SH-SY5Y (cell line): ENCODE measurements at regions not wholly inside any gene's neighbourhood (a gene's known extent, or its start where the extent isn't known, plus 50 kb on each side); places are given as distances from the start of the nearest gene placed in this dataset.

Experiments
- GATA2 ChIP-seq: IDR thresholded peaks from 2 replicates; pipeline ENCODE4 v1.6.1; 2011; ENCODE audit warnings: mild to moderate bottlenecking, low read depth, low read length
- GATA3 ChIP-seq: IDR thresholded peaks from 2 replicates; pipeline ENCODE4 v1.6.1; 2011; ENCODE audit warnings: low read depth, mild to moderate bottlenecking, low read length, moderate library complexity

DNA sequence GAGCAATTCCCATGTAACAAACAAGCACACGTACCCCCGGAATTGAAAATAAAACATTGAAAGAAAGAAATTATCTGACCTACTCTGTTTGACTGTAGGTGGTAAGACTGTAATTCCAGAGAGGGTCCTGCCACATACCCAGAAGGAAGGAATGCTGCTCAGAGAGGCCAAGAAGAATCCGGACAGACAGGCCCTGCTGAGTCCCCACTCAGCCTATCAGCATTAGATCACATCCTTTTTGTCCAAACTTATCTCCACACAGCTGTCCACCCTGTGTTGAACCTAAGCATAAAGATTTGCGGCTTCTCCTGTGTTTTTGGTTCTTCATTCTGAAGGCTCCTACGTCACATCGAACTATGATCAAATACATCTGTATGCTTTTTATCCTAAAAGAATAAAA is 591.9 kb downstream of the QKI start:
- no peak for TF ChIP-seq GATA2
- TF ChIP-seq GATA3 = no peak
